ENCODE measurements at regions not wholly inside any gene's neighbourhood (a gene's known extent, or its start where the extent isn't known, plus 50 kb on each side); places are given as distances from the start of the nearest gene placed in this dataset.

- no peak for DNase-seq (ENCODE audit: extremely low read depth, low read depth)
- H3K4me3 ChIP-seq (replicated peaks; ENCODE audit: low read depth, low read length): no peak overlapping the region
- TF ChIP-seq, protein P1, sequence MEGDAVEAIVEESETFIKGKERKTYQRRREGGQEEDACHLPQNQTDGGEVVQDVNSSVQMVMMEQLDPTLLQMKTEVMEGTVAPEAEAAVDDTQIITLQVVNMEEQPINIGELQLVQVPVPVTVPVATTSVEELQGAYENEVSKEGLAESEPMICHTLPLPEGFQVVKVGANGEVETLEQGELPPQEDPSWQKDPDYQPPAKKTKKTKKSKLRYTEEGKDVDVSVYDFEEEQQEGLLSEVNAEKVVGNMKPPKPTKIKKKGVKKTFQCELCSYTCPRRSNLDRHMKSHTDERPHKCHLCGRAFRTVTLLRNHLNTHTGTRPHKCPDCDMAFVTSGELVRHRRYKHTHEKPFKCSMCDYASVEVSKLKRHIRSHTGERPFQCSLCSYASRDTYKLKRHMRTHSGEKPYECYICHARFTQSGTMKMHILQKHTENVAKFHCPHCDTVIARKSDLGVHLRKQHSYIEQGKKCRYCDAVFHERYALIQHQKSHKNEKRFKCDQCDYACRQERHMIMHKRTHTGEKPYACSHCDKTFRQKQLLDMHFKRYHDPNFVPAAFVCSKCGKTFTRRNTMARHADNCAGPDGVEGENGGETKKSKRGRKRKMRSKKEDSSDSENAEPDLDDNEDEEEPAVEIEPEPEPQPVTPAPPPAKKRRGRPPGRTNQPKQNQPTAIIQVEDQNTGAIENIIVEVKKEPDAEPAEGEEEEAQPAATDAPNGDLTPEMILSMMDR (IDR thresholded peaks at IDR 0.05; ENCODE audit: low read depth, low read length, missing control alignments): no peak
These were observed 51.6 kb upstream of the FHL2 start for GRCh38 chr2:105450471-105450870.

DNA sequence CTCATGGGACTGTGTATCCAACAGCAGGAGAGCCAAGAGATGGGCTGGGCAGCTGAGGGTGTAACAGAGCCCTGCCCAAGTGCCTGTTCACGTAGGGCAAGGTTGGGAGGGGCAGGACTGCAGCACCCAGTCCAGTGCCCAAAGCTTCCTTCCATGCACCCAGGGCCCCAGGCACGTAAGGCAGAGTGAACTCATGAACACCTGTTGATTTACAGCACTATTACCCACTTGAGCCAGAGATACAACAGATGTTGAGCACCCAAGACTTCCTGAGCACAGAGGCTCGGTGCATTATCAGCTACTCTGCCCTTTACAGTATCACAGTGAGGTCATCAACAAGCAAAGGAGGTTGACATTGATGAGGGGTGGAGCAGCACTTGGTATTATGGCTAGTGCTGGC is 50.2 kb upstream of the FHL2 start:
- TF ChIP-seq, protein P1 (IDR thresholded peaks at IDR 0.05; ENCODE audit: low read depth, low read length, missing control alignments): no peak
- no peak for DNase-seq (ENCODE audit: extremely low read depth, low read depth)
- no peak overlapping the region for H3K4me3 ChIP-seq (replicated peaks; ENCODE audit: low read depth, low read length)
